Stomach smooth muscle (tissue), 2 donors: ENCODE measurements at regions not wholly inside any gene's neighbourhood (a gene's known extent, or its start where the extent isn't known, plus 50 kb on each side); places are given as distances from the start of the nearest gene placed in this dataset.

Source experiments
- H3K27ac ChIP-seq: one replicate; pipeline ENCODE4 v1.7.0; 2013; ENCODE audit warnings: mild to moderate bottlenecking, low read length, inconsistent platforms
- H3K27me3 ChIP-seq, 2 donors: one replicate each; pipeline ENCODE4 v1.7.0; 2013; ENCODE audit warnings: low read length in 2 of 2; ENCODE audit not compliant: insufficient read depth in 2 of 2, control insufficient read depth in 1 of 2
- H3K36me3 ChIP-seq, 2 donors: one replicate each; pipeline ENCODE4 v1.7.0; 2013; ENCODE audit warnings: low read length in 2 of 2; ENCODE audit not compliant: control insufficient read depth in 2 of 2, insufficient read depth in 2 of 2
- H3K4me1 ChIP-seq: one replicate; pipeline ENCODE4 v1.7.0; 2013; ENCODE audit warnings: low read length; ENCODE audit not compliant: control insufficient read depth, insufficient read depth
- H3K4me3 ChIP-seq, 2 donors: one replicate each; pipeline ENCODE4 v1.7.0; 2013; ENCODE audit warnings: low read length in 2 of 2
- H3K9ac ChIP-seq, 2 donors: one replicate each; pipeline ENCODE4 v1.7.0; 2013; ENCODE audit warnings: low read length in 2 of 2, mild to moderate bottlenecking in 1 of 2
- H3K9me3 ChIP-seq, 2 donors: one replicate each; pipeline ENCODE4 v1.7.0; 2013; ENCODE audit warnings: low read length in 2 of 2; ENCODE audit not compliant: control insufficient read depth in 2 of 2
- donor health status: healthy.
- donor health status: Pancreatic carcinoma.

DNA sequence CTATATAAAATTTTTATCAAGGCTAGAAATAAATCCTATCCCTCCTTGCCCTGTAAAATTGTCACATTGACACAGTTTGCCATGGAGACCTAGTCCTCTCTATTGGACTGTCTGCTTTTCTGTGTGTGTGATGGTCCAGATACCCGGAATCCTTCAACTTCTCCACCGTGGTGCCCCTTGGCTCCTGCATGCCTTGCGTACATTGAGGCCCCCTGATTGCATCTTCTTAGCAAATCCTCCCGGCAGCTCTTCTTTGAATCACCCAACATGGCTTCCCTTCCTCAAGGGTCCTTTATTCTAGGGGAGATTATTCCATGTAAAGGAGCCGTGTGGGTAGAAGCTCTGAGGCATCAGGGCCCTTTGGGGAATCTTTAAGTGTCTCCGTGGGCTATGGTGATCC is 219.5 kb downstream of the CDC5L start:
- H3K27me3 ChIP-seq = no peaks in the 10 kb centered on the region
- no peak overlapping the region for H3K27ac ChIP-seq
- no peaks in the 10 kb centered on the region for H3K4me1 ChIP-seq
- H3K36me3 ChIP-seq = no peaks in the 10 kb centered on the region
- no peak overlapping the region for H3K9ac ChIP-seq
- H3K9me3 ChIP-seq = no peaks in the 10 kb centered on the region
- H3K4me3 ChIP-seq = no peak overlapping the region

DNA sequence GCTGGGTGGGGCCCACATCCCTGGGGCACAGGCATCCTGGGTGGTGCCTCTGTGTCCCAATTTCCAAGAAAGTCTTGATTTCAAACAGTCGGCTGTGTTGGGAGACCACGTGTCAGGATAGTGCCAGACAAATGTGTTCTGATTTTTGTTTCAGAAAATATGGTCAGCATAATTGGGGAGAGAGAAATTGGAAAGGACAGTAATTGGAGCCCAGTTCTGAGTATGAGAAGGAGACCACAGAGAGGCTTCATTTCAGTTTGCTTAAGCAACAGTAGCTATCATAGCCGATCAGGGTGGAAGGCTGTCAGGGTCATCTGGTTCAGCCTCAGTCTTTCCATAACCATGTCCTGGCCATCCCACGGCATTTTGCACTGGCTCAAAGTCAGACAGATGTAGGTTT is 220.7 kb downstream of the CDC5L start:
- H3K27me3 ChIP-seq = no peaks in the 10 kb centered on the region

DNA sequence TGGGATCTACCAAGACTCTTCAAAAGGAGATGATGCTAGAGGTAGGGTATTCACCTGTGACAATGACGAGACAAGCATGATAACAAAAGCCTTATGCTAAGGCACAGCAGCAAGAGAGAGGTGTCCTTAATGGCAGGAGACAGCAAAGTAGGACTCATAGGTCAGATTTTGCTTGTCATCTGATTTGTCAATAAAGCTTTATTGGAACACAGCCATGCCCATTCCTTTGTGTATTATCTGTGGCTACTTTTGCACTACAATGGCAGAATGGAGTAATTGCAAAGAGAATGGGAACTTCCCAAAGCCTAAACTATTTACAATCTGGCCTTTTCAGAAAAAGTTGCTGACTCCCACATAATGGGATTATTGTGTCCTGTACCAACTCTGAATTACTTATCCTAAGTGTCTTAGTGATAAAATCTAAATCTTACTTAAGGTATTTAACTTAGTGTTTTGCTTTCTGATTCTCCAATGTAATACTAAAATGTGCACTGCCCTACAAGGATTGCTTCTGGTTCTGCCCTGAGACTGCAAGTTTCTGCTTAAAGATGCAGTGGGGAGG is 221.6 kb downstream of the CDC5L start:
- Histone ChIP-seq H3K4me3 (no peak overlapping the region), H3K27ac (no peak overlapping the region), H3K9ac (no peak overlapping the region), H3K36me3 (no peaks in the 10 kb centered on the region), H3K4me1 (no peaks in the 10 kb centered on the region), H3K9me3 (no peaks in the 10 kb centered on the region), H3K27me3 (no peaks in the 10 kb centered on the region)

More for the DNA sequence above, 220.7 kb downstream of the CDC5L start:
- Histone ChIP-seq H3K9me3 (no peaks in the 10 kb centered on the region), H3K27ac (no peak overlapping the region), H3K4me3 (no peak overlapping the region), H3K9ac (no peak overlapping the region), H3K4me1 (no peaks in the 10 kb centered on the region), H3K36me3 (no peaks in the 10 kb centered on the region)

DNA sequence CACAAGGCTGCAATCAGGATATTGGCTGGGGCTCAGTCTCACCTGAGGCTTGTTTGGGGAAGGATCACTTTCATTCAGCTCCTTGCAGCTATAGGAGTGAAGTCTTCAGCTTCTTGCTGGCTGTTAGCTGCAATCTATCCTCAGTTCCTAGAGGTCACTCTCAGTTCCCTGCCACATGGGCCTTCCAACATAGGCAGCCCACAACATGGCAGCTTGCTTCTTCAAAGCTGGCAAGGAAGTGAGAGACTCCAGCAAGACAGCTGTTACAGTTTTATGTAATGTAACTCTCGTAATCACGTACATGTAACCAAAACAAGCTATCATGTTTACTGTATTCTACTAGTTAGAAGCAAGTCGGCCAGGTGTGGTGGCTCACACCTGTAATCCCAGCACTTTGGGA is 226.9 kb downstream of the CDC5L start:
- Histone ChIP-seq H3K36me3 (no peaks in the 10 kb centered on the region), H3K27ac (no peak overlapping the region), H3K9me3 (no peaks in the 10 kb centered on the region), H3K27me3 (no peaks in the 10 kb centered on the region), H3K4me1 (no peaks in the 10 kb centered on the region), H3K9ac (no peak overlapping the region), H3K4me3 (no peak overlapping the region)

DNA sequence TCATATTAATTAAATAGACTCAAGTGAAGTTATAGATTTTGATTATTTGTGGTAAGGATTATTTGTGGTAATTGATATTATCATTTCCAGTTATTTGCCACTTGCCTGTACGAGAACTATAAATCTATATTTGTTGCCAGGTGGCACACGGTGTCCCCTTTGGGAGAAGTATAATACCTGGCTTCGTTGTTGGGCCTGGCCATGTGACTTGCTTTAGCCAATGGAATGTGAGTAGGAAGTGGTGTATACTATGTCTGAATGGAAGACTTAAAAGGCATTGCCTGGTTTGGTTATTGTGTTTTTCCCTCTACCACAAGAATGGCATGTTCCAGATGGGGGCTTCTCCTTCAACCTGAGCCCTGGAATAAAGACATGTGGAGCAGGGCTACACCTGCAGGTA is 228.1 kb downstream of the CDC5L start:
- H3K27me3 ChIP-seq = no peaks in the 10 kb centered on the region
- no peak overlapping the region for H3K4me3 ChIP-seq
- H3K4me1 ChIP-seq = no peaks in the 10 kb centered on the region
- no peak overlapping the region for H3K27ac ChIP-seq
- H3K36me3 ChIP-seq = no peaks in the 10 kb centered on the region
- H3K9ac ChIP-seq = no peak overlapping the region
- no peaks in the 10 kb centered on the region for H3K9me3 ChIP-seq

DNA sequence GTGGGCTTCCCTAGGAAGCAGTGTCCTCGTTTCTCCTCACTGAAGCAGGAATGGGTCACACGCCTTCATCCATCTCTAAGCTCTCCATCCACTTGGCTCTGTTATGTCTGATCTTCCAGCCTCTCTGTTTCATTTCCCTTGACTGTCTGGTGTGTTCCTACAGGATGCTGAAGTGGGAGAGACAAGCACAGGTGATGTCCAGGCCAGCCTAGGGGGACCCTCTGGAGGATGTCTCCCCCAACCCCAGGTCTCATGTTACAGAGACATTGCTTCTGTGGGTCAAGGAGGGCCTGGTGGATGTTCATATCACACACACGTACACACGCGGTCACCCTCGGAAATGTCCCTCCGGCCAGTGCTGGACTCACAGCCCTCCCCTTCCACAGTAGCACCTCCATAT is 229.9 kb downstream of the CDC5L start:
- H3K4me3 ChIP-seq = no peak overlapping the region
- H3K9ac ChIP-seq = no peak overlapping the region
- H3K27me3 ChIP-seq = no peaks in the 10 kb centered on the region
- no peaks in the 10 kb centered on the region for H3K36me3 ChIP-seq
- no peak overlapping the region for H3K27ac ChIP-seq
- no peaks in the 10 kb centered on the region for H3K9me3 ChIP-seq
- H3K4me1 ChIP-seq = no peaks in the 10 kb centered on the region

DNA sequence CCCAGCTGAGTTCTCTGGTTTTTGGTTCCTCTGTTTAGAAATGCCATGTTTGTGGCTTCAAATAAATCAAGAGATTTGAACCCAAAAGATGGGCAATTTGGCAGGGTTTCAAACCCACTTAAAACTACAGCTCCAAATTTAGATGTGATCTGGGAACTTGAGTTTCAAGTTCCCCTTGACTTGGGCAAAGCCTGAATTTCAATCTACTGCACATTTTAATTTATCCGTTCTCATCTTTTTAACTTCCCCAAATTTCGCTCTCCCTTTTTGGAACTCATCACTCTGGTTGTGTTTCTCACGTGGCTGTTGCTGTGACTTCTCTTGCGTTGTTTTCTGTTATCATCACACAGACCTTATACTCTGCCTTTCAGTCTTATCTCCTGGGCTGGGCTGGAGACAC is 230.9 kb downstream of the CDC5L start:
- H3K4me1 ChIP-seq = no peaks in the 10 kb centered on the region
- no peak overlapping the region for H3K9ac ChIP-seq
- H3K4me3 ChIP-seq = no peak overlapping the region
- no peaks in the 10 kb centered on the region for H3K9me3 ChIP-seq
- no peaks in the 10 kb centered on the region for H3K36me3 ChIP-seq
- no peak overlapping the region for H3K27ac ChIP-seq
- H3K27me3 ChIP-seq = no peaks in the 10 kb centered on the region

DNA sequence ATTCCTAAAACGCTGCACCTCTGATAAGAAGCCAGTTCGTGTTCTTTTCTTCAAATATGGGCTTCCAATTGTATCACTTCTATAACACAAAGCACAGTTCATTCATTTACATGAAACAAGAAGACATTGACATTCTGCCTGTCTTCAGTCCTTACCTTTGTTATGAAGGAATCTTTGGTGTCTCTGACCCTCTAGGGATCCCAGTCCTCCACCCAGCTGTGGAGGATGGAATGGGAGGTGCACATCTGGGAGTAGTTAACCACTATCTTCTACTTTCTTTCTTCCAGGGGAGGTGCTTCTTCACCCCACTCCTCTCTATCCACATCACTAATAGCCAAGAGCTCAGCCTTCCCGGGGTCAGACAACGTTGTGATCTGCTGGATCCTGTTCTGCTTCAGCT is 233.4 kb downstream of the CDC5L start:
- H3K4me1 ChIP-seq = no peaks in the 10 kb centered on the region
- no peak overlapping the region for H3K4me3 ChIP-seq
- H3K27me3 ChIP-seq = no peaks in the 10 kb centered on the region
- H3K9me3 ChIP-seq = no peaks in the 10 kb centered on the region
- H3K9ac ChIP-seq = no peak overlapping the region
- no peaks in the 10 kb centered on the region for H3K36me3 ChIP-seq
- no peak overlapping the region for H3K27ac ChIP-seq

DNA sequence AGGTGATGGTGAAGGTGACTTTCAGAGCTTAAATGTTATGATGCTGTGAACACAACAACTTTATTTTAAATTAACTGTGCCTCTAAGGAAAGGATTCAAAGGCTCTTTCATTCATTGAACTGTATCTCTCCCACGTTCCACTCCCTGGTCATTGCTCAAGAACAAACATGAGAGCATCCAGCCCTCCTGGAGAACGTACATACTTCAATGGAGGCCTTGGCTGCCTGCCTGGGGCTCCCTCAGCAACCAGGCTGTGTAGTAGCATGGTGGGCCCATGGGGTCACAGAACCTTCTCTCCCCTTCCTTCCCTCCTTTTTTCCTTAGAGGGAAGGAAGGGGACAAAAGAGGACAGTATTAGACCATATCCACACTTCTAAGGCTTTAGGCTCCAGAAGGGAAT is 234.3 kb downstream of the CDC5L start:
- Histone ChIP-seq H3K9me3 (no peaks in the 10 kb centered on the region), H3K9ac (no peak overlapping the region), H3K4me3 (no peak overlapping the region), H3K4me1 (no peaks in the 10 kb centered on the region), H3K36me3 (no peaks in the 10 kb centered on the region), H3K27ac (no peak overlapping the region), H3K27me3 (no peaks in the 10 kb centered on the region)

DNA sequence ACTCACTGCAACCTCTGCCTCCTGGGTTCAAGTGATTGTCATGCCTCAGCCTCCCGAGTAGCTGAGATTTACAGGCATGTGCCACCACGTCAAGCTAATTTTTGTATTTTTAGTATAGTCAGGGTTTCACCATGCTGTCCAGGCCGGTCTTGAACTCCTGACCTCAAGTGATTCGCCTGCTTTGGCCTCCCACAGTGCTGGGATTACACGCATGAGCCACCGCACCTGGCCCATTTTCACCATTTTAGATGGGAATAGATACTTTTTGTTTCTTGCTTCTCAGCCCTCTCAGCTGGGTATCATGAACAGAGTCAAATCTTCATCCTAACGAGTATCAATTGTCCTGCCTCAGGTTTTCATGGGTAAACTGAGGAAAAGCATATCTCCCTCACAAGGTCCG is 235.0 kb downstream of the CDC5L start:
- Histone ChIP-seq H3K4me1 (no peaks in the 10 kb centered on the region), H3K27ac (no peak overlapping the region), H3K9ac (no peak overlapping the region), H3K27me3 (no peaks in the 10 kb centered on the region), H3K4me3 (no peak overlapping the region), H3K9me3 (no peaks in the 10 kb centered on the region), H3K36me3 (no peaks in the 10 kb centered on the region)

DNA sequence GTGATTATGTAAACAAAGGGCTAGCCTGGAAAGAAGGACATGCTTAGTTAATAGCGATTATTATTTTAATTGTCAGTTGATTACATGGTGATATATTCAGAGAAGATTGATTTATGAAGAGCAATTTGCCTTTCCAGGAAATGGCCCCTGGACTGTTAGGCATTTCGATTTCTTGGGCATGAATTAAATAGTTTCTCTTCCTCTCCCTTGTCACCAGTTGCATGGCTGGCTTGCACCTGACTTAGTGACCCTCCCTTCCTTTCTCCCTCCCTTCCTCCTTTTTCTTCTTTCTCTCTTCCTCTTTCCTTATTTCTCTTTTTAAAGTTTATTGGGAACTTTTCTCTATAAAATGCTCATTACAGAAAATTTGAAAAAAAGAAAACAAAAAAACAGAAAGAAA is 235.4 kb downstream of the CDC5L start:
- no peaks in the 10 kb centered on the region for H3K27me3 ChIP-seq
- no peaks in the 10 kb centered on the region for H3K4me1 ChIP-seq
- no peaks in the 10 kb centered on the region for H3K36me3 ChIP-seq
- H3K9me3 ChIP-seq = no peaks in the 10 kb centered on the region
- no peak overlapping the region for H3K27ac ChIP-seq
- no peak overlapping the region for H3K4me3 ChIP-seq
- H3K9ac ChIP-seq = no peak overlapping the region
